CD14-positive monocyte (primary cell): ENCODE measurements at regions not wholly inside any gene's neighbourhood (a gene's known extent, or its start where the extent isn't known, plus 50 kb on each side); places are given as distances from the start of the nearest gene placed in this dataset.

ENCODE experiments used
- DNase-seq, 3 donors: peaks; one replicate each; pipeline ENCODE4 v3.0.0-alpha.2; 2011 to 2022
- H2AFZ ChIP-seq: 2 replicates; pipeline ENCODE4 v1.6.0; 2012; ENCODE audit warnings: mild to moderate bottlenecking, low read depth, low read length, inconsistent platforms; ENCODE audit not compliant: insufficient read depth, poor library complexity, severe bottlenecking
- H3K27ac ChIP-seq, 2 donors: 1 replicate in 1 of 2; 2 replicates in 1 of 2; pipeline ENCODE4 v1.5.1; 2012 to 2013; ENCODE audit warnings: low read length in 2 of 2, control low read depth in 1 of 2, inconsistent platforms in 1 of 2, low read depth in 1 of 2, mild to moderate bottlenecking in 1 of 2
- H3K27me3 ChIP-seq, 2 donors: one replicate each; pipeline versions ENCODE4 v1.6.0 to v1.6.1; 2011 to 2013; ENCODE audit warnings: low read length in 2 of 2; ENCODE audit not compliant: control insufficient read depth in 2 of 2, insufficient read depth in 2 of 2
- H3K36me3 ChIP-seq, 2 donors: replicated peaks in 1 of 2; 1 replicate in 1 of 2; 2 replicates in 1 of 2; pipeline versions ENCODE4 v1.5.1 to v1.6.1; 2012 to 2013; ENCODE audit warnings: low read length in 2 of 2, control low read depth in 1 of 2, inconsistent platforms in 1 of 2, mild to moderate bottlenecking in 1 of 2; ENCODE audit not compliant: insufficient read depth in 2 of 2, control insufficient read depth in 1 of 2
- H3K4me1 ChIP-seq, 2 donors: 1 replicate in 1 of 2; 2 replicates in 1 of 2; pipeline versions ENCODE4 v1.5.1 to v1.6.1; 2012 to 2013; ENCODE audit warnings: low read length in 2 of 2, control low read depth in 1 of 2, inconsistent platforms in 1 of 2, mild to moderate bottlenecking in 1 of 2, moderate library complexity in 1 of 2; ENCODE audit not compliant: insufficient read depth in 2 of 2, control insufficient read depth in 1 of 2
- H3K4me2 ChIP-seq: replicated peaks from 2 replicates; pipeline ENCODE3; 2012; ENCODE audit warnings: low read length, moderate library complexity, mild to moderate bottlenecking; ENCODE audit not compliant: poor library complexity, severe bottlenecking; ENCODE audit errors: extremely low read depth
- H3K4me3 ChIP-seq, 3 experiments: fragments of 200-600 bp in 1 of 3; sonication (generic) in 1 of 3; replicated peaks in 1 of 3; 1 replicate in 2 of 3; 2 replicates in 1 of 3; pipeline ENCODE4 v1.5.1; 2011 to 2013; ENCODE audit warnings: low read length in 3 of 3, mild to moderate bottlenecking in 3 of 3, control low read depth in 2 of 3, low read depth in 2 of 3, inconsistent platforms in 1 of 3, moderate library complexity in 1 of 3
- H3K79me2 ChIP-seq: 2 replicates; pipeline ENCODE4 v1.6.0; 2012; ENCODE audit warnings: mild to moderate bottlenecking, control low read depth, inconsistent platforms, low read length, moderate library complexity; ENCODE audit not compliant: insufficient read depth
- H3K9ac ChIP-seq: 2 replicates; pipeline ENCODE4 v1.6.0; 2017; ENCODE audit warnings: low read length, mild to moderate bottlenecking; ENCODE audit not compliant: insufficient read depth, poor library complexity, severe bottlenecking
- H3K9me3 ChIP-seq, 2 donors: replicated peaks in 1 of 2; 1 replicate in 1 of 2; 2 replicates in 1 of 2; pipeline versions ENCODE4 v1.5.1 to v1.6.1; 2012 to 2013; ENCODE audit warnings: low read length in 2 of 2, control low read depth in 1 of 2; ENCODE audit not compliant: control insufficient read depth in 1 of 2, insufficient read depth in 1 of 2
- H4K20me1 ChIP-seq: 2 replicates; pipeline ENCODE4 v1.6.0; 2012; ENCODE audit warnings: mild to moderate bottlenecking, low read length, control low read depth, moderate library complexity; ENCODE audit not compliant: insufficient read depth
- H3K27ac Mint-ChIP-seq, 7 donors: one replicate each; pipeline ENCODE4 v1.8.0; 2020; ENCODE audit warnings: mild to moderate bottlenecking in 7 of 7, mixed read lengths in 7 of 7, moderate library complexity in 6 of 7, inconsistent platforms in 2 of 7
- H3K27me3 Mint-ChIP-seq, 3 donors: one replicate each; pipeline ENCODE4 v1.8.0; 2021 to 2022; ENCODE audit warnings: low read depth in 3 of 3, mild to moderate bottlenecking in 3 of 3, mixed read lengths in 3 of 3, moderate library complexity in 3 of 3, inconsistent platforms in 1 of 3
- H3K36me3 Mint-ChIP-seq, 2 donors: one replicate each; pipeline ENCODE4 v1.8.0; 2020; ENCODE audit warnings: mixed read lengths in 2 of 2, inconsistent platforms in 1 of 2, mild to moderate bottlenecking in 1 of 2
- H3K4me1 Mint-ChIP-seq: one replicate; pipeline ENCODE4 v1.8.0; 2020; ENCODE audit warnings: mild to moderate bottlenecking, mixed read lengths
- H3K4me3 Mint-ChIP-seq, 2 donors: one replicate each; pipeline ENCODE4 v1.8.0; 2020; ENCODE audit warnings: mild to moderate bottlenecking in 2 of 2, mixed read lengths in 2 of 2, moderate library complexity in 1 of 2
- H3K9me3 Mint-ChIP-seq, 7 donors: one replicate each; pipeline ENCODE4 v1.8.0; 2020 to 2022; ENCODE audit warnings: mixed read lengths in 7 of 7, mild to moderate bottlenecking in 6 of 7, moderate library complexity in 6 of 7, inconsistent platforms in 2 of 7
- WGBS: methylation state at CpG from one replicate; pipeline ENCODE4 v1.1.5; 2013; ENCODE audit warnings: missing lambda C conversion rate; ENCODE audit not compliant: insufficient coverage; 5-methylcytosine and 5-hydroxymethylcytosine counted together
- intact Hi-C, 2 donors: fragments of 100-400 bp; cut with micrococcal nuclease; formaldehyde crosslinking; loops; one replicate each; pipeline versions ENCODE4 v1.15.0 to v1.15.1; 2023
- TF ChIP-seq, protein P1 (sequence below): fragments of 200-600 bp; IDR thresholded peaks from one replicate; pipeline ENCODE4 v1.8.0; 2022; ENCODE audit warnings: antibody characterized with exemption, mild to moderate bottlenecking

DNA sequence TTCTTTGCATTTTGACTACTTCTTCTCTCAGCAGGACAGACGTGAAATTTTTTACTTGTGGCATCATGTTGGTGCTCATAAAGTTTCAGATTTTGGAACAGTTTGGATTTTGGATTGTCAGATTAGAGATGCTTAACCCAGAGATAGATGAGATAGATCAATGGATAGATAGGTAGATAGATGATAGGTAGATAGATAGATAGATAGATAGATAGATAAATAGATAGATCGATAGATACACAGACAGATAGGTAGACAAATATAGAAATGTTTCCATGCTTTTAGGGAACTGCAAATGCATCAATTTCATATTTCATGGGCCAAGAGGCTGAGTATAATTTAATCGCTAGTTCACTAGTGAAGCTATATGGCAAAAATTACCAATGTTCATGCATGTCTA lies 981.5 kb upstream of the ADGRB3 start:
- no peaks in the 10 kb centered on the region for H3K79me2 ChIP-seq
- H3K4me2 ChIP-seq = no peak overlapping the region
- Mint-ChIP-seq H3K27me3 (peaks cover 0 to 2% (median 0%) of the 10 kb centered on the region in 3 donors), H3K27ac (no peak overlapping the region), H3K9me3 (peaks cover 0 to 4% (median 0%) of the 10 kb centered on the region in 7 donors), H3K4me1 (no peaks in the 10 kb centered on the region), H3K36me3 (no peaks in the 10 kb centered on the region), H3K4me3 (no peak overlapping the region)
- H3K36me3 ChIP-seq = no peaks in the 10 kb centered on the region
- DNase-seq = no peak
- H2AFZ ChIP-seq = no peak overlapping the region
- intact Hi-C loops = no loop called here
- TF ChIP-seq, protein P1, sequence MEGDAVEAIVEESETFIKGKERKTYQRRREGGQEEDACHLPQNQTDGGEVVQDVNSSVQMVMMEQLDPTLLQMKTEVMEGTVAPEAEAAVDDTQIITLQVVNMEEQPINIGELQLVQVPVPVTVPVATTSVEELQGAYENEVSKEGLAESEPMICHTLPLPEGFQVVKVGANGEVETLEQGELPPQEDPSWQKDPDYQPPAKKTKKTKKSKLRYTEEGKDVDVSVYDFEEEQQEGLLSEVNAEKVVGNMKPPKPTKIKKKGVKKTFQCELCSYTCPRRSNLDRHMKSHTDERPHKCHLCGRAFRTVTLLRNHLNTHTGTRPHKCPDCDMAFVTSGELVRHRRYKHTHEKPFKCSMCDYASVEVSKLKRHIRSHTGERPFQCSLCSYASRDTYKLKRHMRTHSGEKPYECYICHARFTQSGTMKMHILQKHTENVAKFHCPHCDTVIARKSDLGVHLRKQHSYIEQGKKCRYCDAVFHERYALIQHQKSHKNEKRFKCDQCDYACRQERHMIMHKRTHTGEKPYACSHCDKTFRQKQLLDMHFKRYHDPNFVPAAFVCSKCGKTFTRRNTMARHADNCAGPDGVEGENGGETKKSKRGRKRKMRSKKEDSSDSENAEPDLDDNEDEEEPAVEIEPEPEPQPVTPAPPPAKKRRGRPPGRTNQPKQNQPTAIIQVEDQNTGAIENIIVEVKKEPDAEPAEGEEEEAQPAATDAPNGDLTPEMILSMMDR = no peak
- H3K9ac ChIP-seq = no peak overlapping the region
- no CpG with 5 or more reads among the region's 3 CpGs for WGBS
- H3K9me3 ChIP-seq = peaks cover 0 to 6% of the 10 kb centered on the region in 2 donors
- no peak overlapping the region for H3K27ac ChIP-seq
- no peak overlapping the region for H3K4me3 ChIP-seq
- H4K20me1 ChIP-seq = no peaks in the 10 kb centered on the region
- H3K27me3 ChIP-seq = no peaks in the 10 kb centered on the region
- H3K4me1 ChIP-seq = no peaks in the 10 kb centered on the region

DNA sequence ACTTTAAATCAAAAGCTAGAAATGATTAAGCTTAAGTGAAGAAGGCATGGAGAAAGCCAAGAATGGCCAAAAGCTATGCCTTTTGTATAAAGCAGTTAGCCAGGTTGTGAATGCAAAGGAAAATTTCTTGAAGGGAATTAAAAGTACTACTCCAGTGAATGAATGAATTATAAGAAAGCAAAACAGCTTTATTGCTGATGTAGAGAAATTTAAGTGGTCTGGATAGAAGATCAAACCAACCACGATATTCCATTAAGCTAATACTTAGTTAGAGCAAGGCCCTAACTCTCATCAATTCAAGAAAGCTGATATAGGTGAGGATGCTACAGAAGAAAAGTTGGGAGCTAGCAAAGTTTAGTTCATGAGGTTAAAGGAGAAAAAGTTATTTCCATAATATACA lies 988.5 kb upstream of the ADGRB3 start:
- intact Hi-C loops = no loop called here
- no peak overlapping the region for H2AFZ ChIP-seq
- peaks cover 0 to 3% (median 0%) of the 10 kb centered on the region in 7 donors for H3K9me3 Mint-ChIP-seq

More for the DNA sequence above, 988.5 kb upstream of the ADGRB3 start:
- Histone ChIP-seq H4K20me1 (no peaks in the 10 kb centered on the region), H3K27me3 (no peaks in the 10 kb centered on the region), H3K4me3 (no peak overlapping the region), H3K9ac (no peak overlapping the region), H3K4me1 (no peaks in the 10 kb centered on the region), H3K4me2 (no peak overlapping the region), H3K9me3 (no peaks in the 10 kb centered on the region), H3K79me2 (no peaks in the 10 kb centered on the region), H3K27ac (no peak overlapping the region), H3K36me3 (no peaks in the 10 kb centered on the region)
- H3K27ac Mint-ChIP-seq = no peak overlapping the region
- H3K4me1 Mint-ChIP-seq = no peaks in the 10 kb centered on the region
- no peaks in the 10 kb centered on the region for H3K36me3 Mint-ChIP-seq
- H3K4me3 Mint-ChIP-seq = no peak overlapping the region
- no CpG with 5 or more reads among the region's 1 CpG for WGBS
- no peaks in the 10 kb centered on the region for H3K27me3 Mint-ChIP-seq
- no peak for DNase-seq
- TF ChIP-seq, protein P1 = no peak
